GM19468 (cell line): ENCODE measurements at regions not wholly inside any gene's neighbourhood (a gene's known extent, or its start where the extent isn't known, plus 50 kb on each side); places are given as distances from the start of the nearest gene placed in this dataset.

Source experiments
- ATAC-seq: cut with Tn5 transposase; IDR thresholded peaks from one replicate; pipeline ENCODE4 v1.9.1; 2021; ENCODE audit warnings: mild to moderate bottlenecking, moderate library complexity, moderate number of reproducible peaks; ENCODE audit not compliant: unreplicated experiment; ENCODE audit errors: extremely low read depth

GRCh38 chr22:46100401-46101105 is 49.8 kb upstream of the PPARA start:
- no peak for ATAC-seq
